H1 (cell line): ENCODE measurements at regions not wholly inside any gene's neighbourhood (a gene's known extent, or its start where the extent isn't known, plus 50 kb on each side); places are given as distances from the start of the nearest gene placed in this dataset.

Experiments used
- CTCF ChIA-PET: fragments of 300-600 bp; sonication (Branson Sonifier 250); formaldehyde crosslinking; loops from one replicate; lab custom pipeline; 2021; ENCODE audit not compliant: partially characterized antibody; lab: Charles Lee
- POLR2A ChIA-PET: fragments of 300-600 bp; sonication (Branson Sonifier 250); formaldehyde crosslinking; loops from one replicate; lab custom pipeline; 2021; ENCODE audit warnings: inconsistent platforms; ENCODE audit not compliant: partially characterized antibody; lab: Charles Lee
- DNase-seq, 2 experiments: peaks; one replicate each; pipeline versions ENCODE4 v3.0.0 to v3.0.0-alpha.2; 2010 to 2022; ENCODE audit warnings: low spot score in 2 of 2, low read depth in 1 of 2, mixed read lengths in 1 of 2
- FAIRE-seq: peaks from 2 replicates; lab custom pipeline; 2011; peaks lifted over from hg19 to GRCh38; lab: Jason Lieb, UNC
- H2AFZ ChIP-seq: 2 replicates; pipeline ENCODE4 v1.8.1; 2012; ENCODE audit warnings: low read length, inconsistent platforms
- H2AK5ac ChIP-seq: 2 replicates; pipeline ENCODE4 v1.6.1; 2013; ENCODE audit warnings: low read depth, low read length
- H2BK120ac ChIP-seq: replicated peaks from 2 replicates; pipeline ENCODE3; 2013; ENCODE audit warnings: low read depth, low read length, inconsistent platforms
- H2BK12ac ChIP-seq: 2 replicates; pipeline ENCODE4 v1.6.1; 2013; ENCODE audit warnings: low read depth, low read length
- H2BK15ac ChIP-seq: 2 replicates; pipeline ENCODE4 v1.6.1; 2013; ENCODE audit warnings: low read length
- H2BK20ac ChIP-seq: 2 replicates; pipeline ENCODE4 v1.6.1; 2013; ENCODE audit warnings: low read length
- H2BK5ac ChIP-seq: 2 replicates; pipeline ENCODE4 v1.6.1; 2013; ENCODE audit warnings: low read depth, low read length
- H3K14ac ChIP-seq: 2 replicates; pipeline ENCODE4 v1.6.1; 2013; ENCODE audit warnings: inconsistent platforms; ENCODE audit not compliant: insufficient read length
- H3K18ac ChIP-seq: 2 replicates; pipeline ENCODE4 v1.6.1; 2013; ENCODE audit warnings: low read length; ENCODE audit errors: extremely low read depth
- H3K23ac ChIP-seq: 2 replicates; pipeline ENCODE4 v1.6.1; 2013; ENCODE audit warnings: inconsistent platforms; ENCODE audit not compliant: insufficient read length
- H3K23me2 ChIP-seq: 2 replicates; pipeline ENCODE4 v1.6.1; 2013; ENCODE audit warnings: low read depth, low read length
- H3K27ac ChIP-seq: 2 replicates; pipeline ENCODE4 v1.6.1; 2011; ENCODE audit warnings: low read depth, low read length, inconsistent platforms
- H3K27me3 ChIP-seq, 4 experiments: replicated peaks in 1 of 4; 1 replicate in 1 of 4; 2 replicates in 3 of 4; pipeline versions ENCODE4 v1.6.1 to v1.8.1; 2011 to 2013; ENCODE audit warnings: low read length in 3 of 4, mild to moderate bottlenecking in 3 of 4, inconsistent platforms in 2 of 4, mixed read lengths in 2 of 4, moderate library complexity in 1 of 4; ENCODE audit not compliant: control insufficient read depth in 3 of 4, insufficient read depth in 3 of 4; ENCODE audit errors: extremely low read depth in 1 of 4
- H3K36me3 ChIP-seq, 4 experiments: 2 replicates each; pipeline versions ENCODE4 v1.6.1 to v1.8.1; 2011 to 2013; ENCODE audit warnings: mild to moderate bottlenecking in 4 of 4, low read length in 3 of 4, moderate library complexity in 2 of 4, control low read depth in 1 of 4, inconsistent platforms in 1 of 4; ENCODE audit not compliant: insufficient read depth in 4 of 4, control insufficient read depth in 2 of 4
- H3K4ac ChIP-seq: replicated peaks from 2 replicates; pipeline ENCODE3; 2013; ENCODE audit warnings: low read length, low read depth, mixed read lengths, inconsistent platforms; ENCODE audit not compliant: insufficient read length
- H3K4me1 ChIP-seq, 4 experiments: replicated peaks in 1 of 4; 1 replicate in 1 of 4; 2 replicates in 3 of 4; pipeline versions ENCODE4 v1.6.1 to v1.8.1; 2011 to 2013; ENCODE audit warnings: low read length in 3 of 4, inconsistent platforms in 2 of 4, mixed read lengths in 1 of 4; ENCODE audit not compliant: insufficient read depth in 4 of 4, control insufficient read depth in 3 of 4
- H3K4me2 ChIP-seq, 2 experiments: 2 replicates each; pipeline versions ENCODE4 v1.6.1 to v1.8.1; 2011 to 2013; ENCODE audit warnings: low read depth in 2 of 2, low read length in 2 of 2, control low read depth in 1 of 2, inconsistent platforms in 1 of 2, mild to moderate bottlenecking in 1 of 2; ENCODE audit not compliant: insufficient read depth in 1 of 2
- H3K4me3 ChIP-seq, 4 experiments: fragments of 200-600, 300-600 bp in 1 of 4; sonication (generic), shearing (Covaris generic), sonication (Bioruptor Twin) in 1 of 4; 2 replicates each; pipeline versions ENCODE4 v1.5.1 to v1.8.1; 2011 to 2016; ENCODE audit warnings: low read length in 4 of 4, low read depth in 3 of 4, control low read depth in 2 of 4, inconsistent platforms in 2 of 4, mild to moderate bottlenecking in 2 of 4, mixed read lengths in 1 of 4, moderate library complexity in 1 of 4; ENCODE audit not compliant: insufficient read depth in 2 of 4; ENCODE audit errors: extremely low read depth in 1 of 4
- H3K56ac ChIP-seq: replicated peaks from 2 replicates; pipeline ENCODE3; 2013; ENCODE audit warnings: low read depth, mild to moderate bottlenecking, mixed read lengths, low read length, inconsistent platforms; ENCODE audit not compliant: insufficient read length
- H3K79me1 ChIP-seq: 2 replicates; pipeline ENCODE4 v1.6.1; 2013; ENCODE audit warnings: low read depth, low read length, control low read depth
- H3K79me2 ChIP-seq, 2 experiments: 2 replicates each; pipeline versions ENCODE4 v1.6.1 to v1.8.1; 2012 to 2013; ENCODE audit warnings: low read length in 2 of 2, mild to moderate bottlenecking in 2 of 2, inconsistent platforms in 1 of 2; ENCODE audit not compliant: insufficient read depth in 2 of 2, control insufficient read depth in 1 of 2
- H3K9ac ChIP-seq, 4 experiments: replicated peaks in 1 of 4; 1 replicate in 1 of 4; 2 replicates in 3 of 4; pipeline versions ENCODE4 v1.6.1 to v1.8.1; 2011 to 2013; ENCODE audit warnings: low read depth in 3 of 4, low read length in 3 of 4, control low read depth in 2 of 4, mild to moderate bottlenecking in 2 of 4, moderate library complexity in 2 of 4, inconsistent platforms in 1 of 4; ENCODE audit errors: extremely low read depth in 1 of 4
- H3K9me3 ChIP-seq, 2 experiments: 2 replicates each; pipeline versions ENCODE4 v1.6.1 to v1.8.1; 2012 to 2013; ENCODE audit warnings: mild to moderate bottlenecking in 2 of 2, moderate library complexity in 2 of 2, control low read depth in 1 of 2, inconsistent platforms in 1 of 2, low read depth in 1 of 2, low read length in 1 of 2, mixed read lengths in 1 of 2; ENCODE audit not compliant: insufficient read depth in 2 of 2
- H4K20me1 ChIP-seq, 2 experiments: replicated peaks in 1 of 2; 2 replicates each; pipeline versions ENCODE3 to v1.8.1; 2011 to 2013; ENCODE audit warnings: inconsistent platforms in 2 of 2, low read length in 2 of 2, mild to moderate bottlenecking in 1 of 2; ENCODE audit not compliant: insufficient read depth in 2 of 2, control insufficient read depth in 1 of 2
- H4K5ac ChIP-seq: 2 replicates; pipeline ENCODE4 v1.6.1; 2013; ENCODE audit warnings: low read length, low read depth, mixed read lengths, inconsistent platforms; ENCODE audit not compliant: insufficient read length
- H4K8ac ChIP-seq: 2 replicates; pipeline ENCODE4 v1.8.0; 2013; ENCODE audit warnings: mild to moderate bottlenecking, moderate library complexity, low read length, inconsistent platforms; ENCODE audit not compliant: insufficient read depth; ENCODE audit errors: extremely low read depth
- H4K91ac ChIP-seq: replicated peaks from 2 replicates; pipeline ENCODE3; 2013; ENCODE audit warnings: low read length, mixed read lengths, inconsistent platforms; ENCODE audit not compliant: insufficient read length
- E2F6 ChIP-seq: IDR thresholded peaks from 2 replicates; pipeline ENCODE4 v1.6.1; 2012; ENCODE audit warnings: inconsistent platforms
- MAFK ChIP-seq: IDR thresholded peaks from 2 replicates; pipeline ENCODE4 v1.6.1; 2012; ENCODE audit warnings: low read depth, mild to moderate bottlenecking, improper control_type of control experiment, low read length
- SRF ChIP-seq: IDR thresholded peaks from 2 replicates; pipeline ENCODE4 v1.6.1; 2011; ENCODE audit warnings: mild to moderate bottlenecking, low read depth, low read length, moderate library complexity
- WGBS, 2 experiments: shearing (Covaris generic) in 1 of 2; methylation state at CpG; one replicate each; pipeline versions ENCODE4 v1.1.6 to v1.1.7; 2013 to 2015; ENCODE audit warnings: low lambda C conversion rate in 2 of 2, mixed read lengths in 2 of 2, inconsistent platforms in 1 of 2, low coverage in 1 of 2, missing lambda C conversion rate in 1 of 2; ENCODE audit not compliant: insufficient replicate concordance in 2 of 2, insufficient coverage in 1 of 2, insufficient read length in 1 of 2; ENCODE audit errors: extremely low coverage in 1 of 2, missing lambda C conversion rate in 1 of 2; 5-methylcytosine and 5-hydroxymethylcytosine counted together

DNA sequence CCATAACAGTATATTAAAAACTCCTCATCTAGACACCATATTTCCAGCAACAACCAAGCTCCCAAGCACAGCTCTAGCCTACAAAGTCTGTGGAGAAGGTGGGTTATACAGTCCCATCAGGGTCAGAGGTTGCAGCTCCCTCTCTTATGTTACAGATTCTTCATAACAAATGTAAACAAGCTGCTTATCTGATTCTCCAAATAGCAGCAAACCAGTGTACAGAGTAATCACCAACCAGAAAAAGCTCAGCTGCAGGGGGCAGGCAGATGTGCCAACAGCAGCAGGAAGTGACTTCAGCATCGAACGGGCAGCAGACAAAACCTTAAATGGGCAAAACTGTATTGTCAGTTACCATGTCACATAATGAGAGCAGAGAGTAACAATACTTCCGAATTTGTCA lies 52.9 kb upstream of the NABP1 start:
- Histone ChIP-seq H4K20me1 (no peaks in the 10 kb centered on the region), H3K27me3 (no peaks in the 10 kb centered on the region), H4K8ac (no peak overlapping the region), H3K9me3 (no peaks in the 10 kb centered on the region), H3K4ac (no peak overlapping the region), H3K23me2 (no peaks in the 10 kb centered on the region), H3K56ac (no peak overlapping the region), H3K27ac (no peak overlapping the region), H3K23ac (no peak overlapping the region), H2BK120ac (no peak overlapping the region), H2BK5ac (no peak overlapping the region), H4K91ac (no peak overlapping the region), H3K14ac (no peak overlapping the region), H2BK20ac (no peak overlapping the region), H2AK5ac (no peak overlapping the region), H3K4me2 (no peak overlapping the region), H3K36me3 (no peaks in the 10 kb centered on the region), H3K79me1 (no peaks in the 10 kb centered on the region), H2BK15ac (no peak overlapping the region), H3K9ac (no peak overlapping the region), H3K18ac (no peak overlapping the region), H3K79me2 (no peaks in the 10 kb centered on the region), H4K5ac (no peak overlapping the region), H2BK12ac (no peak overlapping the region), H2AFZ (no peak overlapping the region), H3K4me3 (no peak overlapping the region), H3K4me1 (no peaks in the 10 kb centered on the region)
- TF ChIP-seq E2F6 = no peak
- peak; percentile 28; the same call in 1 of the 2 replicates for TF ChIP-seq SRF
- TF ChIP-seq MAFK = no peak
- DNase-seq (no peak), FAIRE-seq (no peak)
- 93% methylated on average over 3 of the region's 3 CpGs; no CpG with 5 or more reads in 1 of the 2 experiments for WGBS, 2 experiments
- ChIA-PET POLR2A (no interaction called here), CTCF (interaction anchor here (1.2 to 1.3 kb wide), 2 partner anchors 11 to 20 kb away, joined by 3 to 5 read pairs; no protein-coding TSS in a partner anchor)
